HEK293 (cell line): ENCODE measurements at regions not wholly inside any gene's neighbourhood (a gene's known extent, or its start where the extent isn't known, plus 50 kb on each side); places are given as distances from the start of the nearest gene placed in this dataset.

Source experiments
- CTCF ChIA-PET: fragments of 350-600 bp; formaldehyde crosslinking; extraction: SDS; loops from one replicate; lab custom pipeline; 2021; ENCODE audit warnings: antibody characterized with exemption; lab: Yijun Ruan, JAX
- POLR2A ChIA-PET: fragments of 300-600 bp; formaldehyde crosslinking; extraction: SDS; loops from one replicate; lab custom pipeline; 2020; ENCODE audit warnings: antibody characterized with exemption, inconsistent platforms; lab: Yijun Ruan, JAX
- H3K27ac ChIP-seq: fragments of 200-500 bp; sonication (Bioruptor generic); 2 replicates; pipeline ENCODE4 v1.5.1; 2014; ENCODE audit warnings: low read depth, low read length, control low read depth, inconsistent platforms; ENCODE audit errors: extremely low read depth
- H3K36me3 ChIP-seq, 2 experiments: fragments of 200-500 bp in 1 of 2; sonication (Bioruptor generic) in 1 of 2; 1 replicate in 1 of 2; 2 replicates in 1 of 2; pipeline ENCODE4 v1.5.1; 2014 to 2017; ENCODE audit warnings: inconsistent platforms in 2 of 2, low read length in 2 of 2; ENCODE audit not compliant: control insufficient read depth in 2 of 2, insufficient read depth in 1 of 2
- H3K4me1 ChIP-seq: fragments of 200-500 bp; sonication (Bioruptor generic); 2 replicates; pipeline ENCODE4 v1.5.1; 2014; ENCODE audit warnings: mild to moderate bottlenecking, low read length, inconsistent platforms; ENCODE audit not compliant: control insufficient read depth, insufficient read depth
- H3K4me3 ChIP-seq: 2 replicates; pipeline ENCODE4 v1.5.1; 2011; ENCODE audit warnings: low read depth, mild to moderate bottlenecking, control low read depth, low read length, moderate library complexity
- H3K9me3 ChIP-seq: fragments of 200-500 bp; sonication (Bioruptor generic); 2 replicates; pipeline ENCODE4 v1.5.1; 2014; ENCODE audit warnings: low read depth, low read length, inconsistent platforms; ENCODE audit not compliant: control insufficient read depth, insufficient read depth
- HOXA7 ChIP-seq: sonication (generic); formaldehyde crosslinking; IDR thresholded peaks from 2 replicates; pipeline ENCODE4 v1.8.1; 2022; ENCODE audit warnings: missing genetic modification reagents, borderline replicate concordance
- HOXD13 ChIP-seq: sonication (generic); formaldehyde crosslinking; IDR thresholded peaks from 2 replicates; pipeline ENCODE4 v1.8.0; 2022; ENCODE audit warnings: missing genetic modification reagents, borderline replicate concordance
- KLF16 ChIP-seq: fragments of 450-650 bp; formaldehyde crosslinking; IDR thresholded peaks from 2 replicates; pipeline ENCODE4 v1.5.1; 2017; ENCODE audit warnings: missing biosample characterization, missing genetic modification characterization
- OSR2 ChIP-seq: fragments of 450-650 bp; formaldehyde crosslinking; IDR thresholded peaks from 2 replicates; pipeline ENCODE4 v1.5.1; 2016; ENCODE audit warnings: missing biosample characterization, missing genetic modification characterization
- SP2 ChIP-seq: fragments of 450-650 bp; formaldehyde crosslinking; IDR thresholded peaks from 2 replicates; pipeline ENCODE4 v1.5.1; 2016; ENCODE audit warnings: missing biosample characterization, missing genetic modification characterization
- SP3 ChIP-seq: fragments of 450-650 bp; formaldehyde crosslinking; IDR thresholded peaks from 2 replicates; pipeline ENCODE4 v1.5.1; 2016; ENCODE audit warnings: missing biosample characterization, missing genetic modification characterization
- TRIM28 ChIP-seq: IDR thresholded peaks from 2 replicates; pipeline ENCODE4 v1.6.1; 2011; ENCODE audit warnings: low read length, control low read depth, borderline replicate concordance
- ZBTB26 ChIP-seq: fragments of 450-650 bp; formaldehyde crosslinking; optimal IDR thresholded peaks from 2 replicates; pipeline ENCODE3; 2016; ENCODE audit warnings: missing biosample characterization, mild to moderate bottlenecking, missing genetic modification characterization
- ZFP37 ChIP-seq: fragments of 450-650 bp; formaldehyde crosslinking; IDR thresholded peaks from 2 replicates; pipeline ENCODE4 v1.5.1; 2016; ENCODE audit warnings: missing biosample characterization, missing genetic modification characterization
- ZIC2 ChIP-seq: fragments of 450-650 bp; formaldehyde crosslinking; IDR thresholded peaks from 2 replicates; pipeline ENCODE4 v1.5.1; 2016; ENCODE audit warnings: missing biosample characterization, missing genetic modification characterization
- ZNF112 ChIP-seq: fragments of 450-650 bp; formaldehyde crosslinking; IDR thresholded peaks from 2 replicates; pipeline ENCODE4 v1.5.0; 2017; ENCODE audit warnings: missing biosample characterization, missing genetic modification characterization
- ZNF148 ChIP-seq: fragments of 450-650 bp; formaldehyde crosslinking; IDR thresholded peaks from 2 replicates; pipeline ENCODE4 v1.5.0; 2017; ENCODE audit warnings: missing biosample characterization, missing genetic modification characterization, borderline replicate concordance
- ZNF169 ChIP-seq: fragments of 450-650 bp; formaldehyde crosslinking; IDR thresholded peaks from 2 replicates; pipeline ENCODE4 v1.5.1; 2016; ENCODE audit warnings: missing biosample characterization, missing genetic modification characterization
- ZNF174 ChIP-seq: fragments of 450-650 bp; formaldehyde crosslinking; IDR thresholded peaks from 2 replicates; pipeline ENCODE4 v1.5.0; 2017; ENCODE audit warnings: missing biosample characterization, mild to moderate bottlenecking, missing genetic modification characterization
- ZNF24 ChIP-seq: fragments of 450-650 bp; formaldehyde crosslinking; IDR thresholded peaks from 2 replicates; pipeline ENCODE4 v1.5.1; 2016; ENCODE audit warnings: missing biosample characterization, missing genetic modification characterization
- ZNF292 ChIP-seq: fragments of 450-650 bp; formaldehyde crosslinking; IDR thresholded peaks from 2 replicates; pipeline ENCODE4 v1.5.1; 2016; ENCODE audit warnings: low read depth, missing biosample characterization, missing genetic modification characterization, borderline replicate concordance
- ZNF416 ChIP-seq: fragments of 450-650 bp; formaldehyde crosslinking; IDR thresholded peaks from 2 replicates; pipeline ENCODE4 v1.5.1; 2016; ENCODE audit warnings: missing biosample characterization, missing genetic modification characterization
- ZNF426 ChIP-seq: fragments of 450-650 bp; formaldehyde crosslinking; IDR thresholded peaks from 2 replicates; pipeline ENCODE4 v1.5.1; 2017; ENCODE audit warnings: missing biosample characterization, missing genetic modification characterization, mild to moderate bottlenecking, inconsistent platforms, moderate library complexity
- ZNF449 ChIP-seq: fragments of 450-650 bp; formaldehyde crosslinking; IDR thresholded peaks from 2 replicates; pipeline ENCODE4 v1.5.1; 2017; ENCODE audit warnings: missing biosample characterization, mild to moderate bottlenecking, missing genetic modification characterization, moderate library complexity
- ZNF501 ChIP-seq: fragments of 450-650 bp; formaldehyde crosslinking; IDR thresholded peaks from 2 replicates; pipeline ENCODE4 v1.5.1; 2016; ENCODE audit warnings: missing biosample characterization, missing genetic modification characterization
- ZNF513 ChIP-seq: fragments of 450-650 bp; IDR thresholded peaks from 2 replicates; pipeline ENCODE4 v1.5.1; 2018; ENCODE audit warnings: missing biosample characterization, missing genetic modification characterization
- ZNF514 ChIP-seq: fragments of 450-650 bp; formaldehyde crosslinking; IDR thresholded peaks from 2 replicates; pipeline ENCODE4 v1.5.1; 2016; ENCODE audit warnings: missing biosample characterization, missing genetic modification characterization
- ZNF658 ChIP-seq: fragments of 450-650 bp; formaldehyde crosslinking; IDR thresholded peaks from 2 replicates; pipeline ENCODE4; 2016; ENCODE audit warnings: missing biosample characterization, missing genetic modification characterization
- ZNF785 ChIP-seq: fragments of 450-650 bp; formaldehyde crosslinking; IDR thresholded peaks from 2 replicates; pipeline ENCODE4 v1.5.1; 2016; ENCODE audit warnings: missing biosample characterization, missing genetic modification characterization
- ZSCAN30 ChIP-seq: fragments of 450-650 bp; IDR thresholded peaks from 2 replicates; pipeline ENCODE4 v1.5.1; 2018; ENCODE audit warnings: missing biosample characterization, mild to moderate bottlenecking, missing genetic modification characterization, moderate library complexity

GRCh38 chr13:97878431-97879375 is 74.8 kb upstream of the IPO5 start:
- no peaks in the 10 kb centered on the region for H3K36me3 ChIP-seq
- no peak for TF ChIP-seq HOXA7 (CRISPR knock-in tag)
- TF ChIP-seq ZNF658 (tag by site-specific recombination) = no peak
- no peak for TF ChIP-seq ZNF292 (tag by site-specific recombination)
- TF ChIP-seq ZNF112 (tag by site-specific recombination) = no peak
- no peak for TF ChIP-seq ZNF24 (tag by site-specific recombination)
- no peak for TF ChIP-seq ZNF449 (tag by site-specific recombination)
- no peak for TF ChIP-seq ZNF169 (tag by site-specific recombination)
- TF ChIP-seq ZBTB26 = no peak
- TF ChIP-seq ZNF501 (tag by site-specific recombination) = no peak
- TF ChIP-seq, all 188 proteins: peak for 0
- CTCF ChIA-PET = interaction anchor here (1.2 kb wide), 1 partner anchor 21 kb away, joined by 3 read pairs; no protein-coding TSS in a partner anchor
- no peak overlapping the region for H3K4me3 ChIP-seq
- POLR2A ChIA-PET = interaction anchor here (0.5 kb wide), 1 partner anchor 529 kb away, joined by 4 read pairs; no protein-coding TSS in a partner anchor
- no peaks in the 10 kb centered on the region for H3K9me3 ChIP-seq
- H3K4me1 ChIP-seq = no peaks in the 10 kb centered on the region
- no peak overlapping the region for H3K27ac ChIP-seq

- ChIA-PET POLR2A (no interaction called here), CTCF (interaction anchor here (1.2 kb wide), 1 partner anchor 22 kb away, joined by 3 read pairs; no protein-coding TSS in a partner anchor)
- no peak overlapping the region for H3K27ac ChIP-seq
- no peaks in the 10 kb centered on the region for H3K9me3 ChIP-seq
- TF ChIP-seq ZIC2 = 0 out of 2 replicates have a peak, but pooled peaks have one; percentile 12
- no peak for TF ChIP-seq ZFP37 (tag by site-specific recombination)
- no peaks in the 10 kb centered on the region for H3K36me3 ChIP-seq
- H3K4me3 ChIP-seq = no peak overlapping the region
- H3K4me1 ChIP-seq = no peaks in the 10 kb centered on the region
Observed at GRCh38 chr13:97879646-97880310, 73.7 kb upstream of the IPO5 start.

- TF ChIP-seq ZNF513 (tag by site-specific recombination) = no peak
- TF ChIP-seq SP3 (tag by site-specific recombination) = no peak
- TF ChIP-seq ZNF416 (tag by site-specific recombination) = no peak
- no peak for TF ChIP-seq ZNF148 (tag by site-specific recombination)
- no peak for TF ChIP-seq ZNF785 (tag by site-specific recombination)
- TF ChIP-seq HOXD13 (CRISPR knock-in tag) = no peak
- no peak for TF ChIP-seq TRIM28
- TF ChIP-seq OSR2 (tag by site-specific recombination) = no peak
- TF ChIP-seq KLF16 = no peak
- no peak for TF ChIP-seq ZNF514 (tag by site-specific recombination)
- TF ChIP-seq SP2 = no peak
- no peak for TF ChIP-seq ZNF426
- no peak for TF ChIP-seq ZSCAN30 (tag by site-specific recombination)
- no peak for TF ChIP-seq ZNF174
- TF ChIP-seq, all 188 proteins: peak for 0
- POLR2A ChIA-PET = no interaction called here
- no peaks in the 10 kb centered on the region for H3K9me3 ChIP-seq
- CTCF ChIA-PET = no interaction called here
- H3K36me3 ChIP-seq = no peaks in the 10 kb centered on the region
- no peak overlapping the region for H3K27ac ChIP-seq
- no peaks in the 10 kb centered on the region for H3K4me1 ChIP-seq
- no peak overlapping the region for H3K4me3 ChIP-seq
Observed at GRCh38 chr13:97880311-97880675, 73.2 kb upstream of the IPO5 start.
